LNCaP clone FGC (cell line): ENCODE measurements at regions not wholly inside any gene's neighbourhood (a gene's known extent, or its start where the extent isn't known, plus 50 kb on each side); places are given as distances from the start of the nearest gene placed in this dataset.

Source experiments
- DNase-seq: peaks from one replicate; pipeline ENCODE4 v3.0.0-alpha.2; 2011; ENCODE audit warnings: low read depth
- H3K4me3 ChIP-seq: 2 replicates; pipeline ENCODE4 v1.5.1; 2011; ENCODE audit warnings: mild to moderate bottlenecking, low read depth, low read length, control low read depth
- TF ChIP-seq, protein P1 (sequence below): IDR thresholded peaks from 2 replicates; pipeline ENCODE4 v1.5.1; 2012; ENCODE audit warnings: mild to moderate bottlenecking; ENCODE audit not compliant: control insufficient read depth, insufficient read depth; ENCODE audit errors: extremely low read depth

DNA sequence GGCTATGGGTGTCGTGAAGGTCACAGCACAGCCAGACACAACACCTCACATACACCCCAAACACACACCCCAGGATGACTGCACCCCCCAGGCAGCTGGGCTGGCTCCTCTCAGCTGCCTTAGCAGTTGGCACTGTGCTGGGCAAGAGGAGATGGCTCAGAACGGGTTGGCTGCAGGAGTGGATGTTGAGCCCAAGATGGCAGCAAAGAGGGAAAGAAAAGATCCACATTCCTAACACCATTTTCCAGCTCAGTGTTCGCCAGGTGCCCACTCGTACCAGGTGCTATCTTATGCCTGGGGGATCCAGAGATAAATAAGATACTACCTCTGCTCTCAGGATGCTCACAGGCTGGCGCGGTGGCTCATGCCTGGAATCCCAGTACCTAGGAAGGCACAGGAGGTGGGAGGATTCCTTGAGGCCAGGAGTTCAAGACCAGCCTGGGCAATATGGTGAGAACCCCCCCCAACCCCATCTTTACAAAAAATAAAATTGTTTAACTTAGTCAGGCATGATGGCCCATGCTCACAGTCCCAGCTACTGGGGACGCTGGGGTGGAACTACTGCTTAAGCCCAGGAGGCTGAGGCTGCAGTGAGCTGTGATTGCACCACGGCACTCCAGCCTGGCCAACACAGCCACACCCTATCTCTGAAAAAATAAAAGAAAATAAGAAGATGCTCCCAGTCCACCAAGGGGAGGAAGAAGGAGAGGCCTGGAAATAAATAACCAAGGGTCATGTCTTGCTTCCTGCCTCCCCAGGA is 89.7 kb upstream of the ZNF507 start:
- TF ChIP-seq, protein P1, sequence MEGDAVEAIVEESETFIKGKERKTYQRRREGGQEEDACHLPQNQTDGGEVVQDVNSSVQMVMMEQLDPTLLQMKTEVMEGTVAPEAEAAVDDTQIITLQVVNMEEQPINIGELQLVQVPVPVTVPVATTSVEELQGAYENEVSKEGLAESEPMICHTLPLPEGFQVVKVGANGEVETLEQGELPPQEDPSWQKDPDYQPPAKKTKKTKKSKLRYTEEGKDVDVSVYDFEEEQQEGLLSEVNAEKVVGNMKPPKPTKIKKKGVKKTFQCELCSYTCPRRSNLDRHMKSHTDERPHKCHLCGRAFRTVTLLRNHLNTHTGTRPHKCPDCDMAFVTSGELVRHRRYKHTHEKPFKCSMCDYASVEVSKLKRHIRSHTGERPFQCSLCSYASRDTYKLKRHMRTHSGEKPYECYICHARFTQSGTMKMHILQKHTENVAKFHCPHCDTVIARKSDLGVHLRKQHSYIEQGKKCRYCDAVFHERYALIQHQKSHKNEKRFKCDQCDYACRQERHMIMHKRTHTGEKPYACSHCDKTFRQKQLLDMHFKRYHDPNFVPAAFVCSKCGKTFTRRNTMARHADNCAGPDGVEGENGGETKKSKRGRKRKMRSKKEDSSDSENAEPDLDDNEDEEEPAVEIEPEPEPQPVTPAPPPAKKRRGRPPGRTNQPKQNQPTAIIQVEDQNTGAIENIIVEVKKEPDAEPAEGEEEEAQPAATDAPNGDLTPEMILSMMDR, result no peak
- DNase-seq, result no peak
- no peak overlapping the region for H3K4me3 ChIP-seq

DNA sequence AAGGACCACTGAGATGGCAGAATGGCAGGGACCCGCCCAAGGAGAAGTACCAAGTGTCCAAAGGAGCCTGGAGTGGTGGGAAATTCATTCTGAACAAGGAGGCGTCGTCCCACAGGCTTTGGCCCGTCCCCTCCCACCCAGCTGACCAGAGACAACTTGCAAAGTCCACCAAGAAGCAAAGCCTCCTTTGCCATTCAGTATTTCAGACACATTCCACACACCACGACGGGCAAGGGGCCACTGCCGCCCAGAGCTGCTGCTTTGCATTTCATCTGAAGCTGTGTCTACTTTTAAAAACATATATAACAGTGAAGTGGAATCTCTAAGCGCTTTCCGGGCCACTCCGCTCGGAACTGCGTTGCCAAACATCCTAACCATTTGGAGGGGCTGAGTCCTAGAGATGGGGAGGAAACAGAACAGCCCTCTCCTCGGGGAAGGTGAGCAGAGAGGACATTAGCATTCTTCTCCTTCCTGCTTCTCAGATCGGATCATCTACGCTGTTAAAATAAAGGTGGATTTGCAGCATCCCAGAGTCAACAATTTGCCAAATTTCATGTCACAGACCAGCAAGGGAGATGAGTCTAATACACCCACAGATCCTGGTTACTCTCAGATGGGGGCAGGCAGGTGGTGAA is 89.0 kb upstream of the ZNF507 start:
- H3K4me3 ChIP-seq, result no peak overlapping the region
- TF ChIP-seq, protein P1, result no peak
- DNase-seq, result no peak

DNA sequence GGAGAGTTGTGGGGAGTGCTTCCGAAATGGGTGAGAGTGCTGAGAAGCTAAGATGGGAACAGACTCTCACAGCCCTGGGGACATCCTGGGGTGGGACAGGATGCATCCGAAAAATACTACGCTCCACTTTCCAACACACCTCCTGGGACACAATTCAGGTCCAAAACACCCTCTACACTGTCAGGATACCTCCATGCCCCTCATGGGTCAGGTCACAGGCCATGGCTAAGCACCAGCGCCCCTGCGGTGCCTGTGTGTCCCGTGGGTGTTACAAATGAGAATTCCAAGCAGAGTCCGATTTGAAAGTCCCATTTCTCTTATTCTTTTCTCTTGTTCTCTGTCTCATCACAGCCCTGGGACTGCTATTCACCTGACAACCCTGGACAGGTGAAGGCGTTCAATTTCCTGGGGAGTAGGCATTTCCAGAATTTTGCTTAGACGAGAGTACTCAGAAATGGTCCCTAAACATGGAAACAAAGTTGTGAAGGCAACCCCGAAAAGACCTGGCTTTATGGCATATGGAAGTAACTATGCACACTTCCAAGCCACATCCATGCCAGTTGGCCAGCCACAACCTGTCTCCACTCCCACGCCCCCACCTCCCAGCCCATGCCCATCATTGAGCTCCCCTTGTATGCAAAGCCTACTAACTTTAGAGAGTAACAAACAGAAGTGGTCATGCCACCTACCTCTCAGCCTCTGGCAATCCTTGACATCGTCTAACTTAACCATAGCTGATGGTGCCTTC is 87.9 kb upstream of the ZNF507 start:
- DNase-seq, result no peak
- TF ChIP-seq, protein P1, result no peak
- no peak overlapping the region for H3K4me3 ChIP-seq

DNA sequence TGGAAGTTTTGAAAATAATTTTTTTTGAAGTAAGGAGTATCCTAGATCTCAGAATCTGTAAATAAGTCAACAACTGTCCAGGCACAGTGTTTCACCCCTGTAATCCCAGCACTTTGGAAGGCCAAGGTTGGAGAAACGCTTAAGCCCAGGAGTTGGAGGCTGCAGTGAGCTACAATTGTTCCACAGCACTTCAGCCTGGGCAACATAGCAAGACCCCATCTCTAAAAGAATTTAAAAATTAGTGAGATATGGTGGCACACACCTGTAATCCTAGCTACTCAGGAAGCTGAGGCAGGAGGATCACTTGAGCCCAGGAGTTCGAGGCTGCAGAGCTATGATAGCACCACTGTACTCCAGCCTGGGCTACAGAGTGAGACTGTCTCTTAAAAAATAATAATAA is 87.2 kb upstream of the ZNF507 start:
- TF ChIP-seq, protein P1, result no peak
- DNase-seq, result no peak

DNA sequence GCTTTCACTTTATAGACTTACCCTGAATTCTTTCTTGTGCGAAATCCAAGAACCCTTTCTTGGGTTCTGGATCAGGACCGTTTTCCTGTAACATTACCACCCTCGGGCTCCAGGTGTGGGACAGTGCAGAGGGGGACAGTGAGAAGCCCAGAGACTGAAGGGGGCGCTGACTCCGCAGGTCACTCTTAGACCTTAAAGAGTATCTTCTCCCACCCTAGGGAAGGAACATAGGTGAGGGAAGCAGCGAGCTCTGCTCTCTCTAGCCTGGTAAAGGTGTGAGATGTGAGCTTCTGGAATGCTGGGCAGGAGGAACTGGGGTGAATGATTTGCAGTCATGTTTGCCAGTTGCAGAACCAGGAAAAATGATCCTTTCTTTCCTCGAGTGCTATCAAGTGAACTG is 80.8 kb upstream of the ZNF507 start:
- TF ChIP-seq, protein P1, result no peak
- DNase-seq, result no peak
- no peak overlapping the region for H3K4me3 ChIP-seq

More for the DNA sequence above, 87.2 kb upstream of the ZNF507 start:
- H3K4me3 ChIP-seq, result no peak overlapping the region

DNA sequence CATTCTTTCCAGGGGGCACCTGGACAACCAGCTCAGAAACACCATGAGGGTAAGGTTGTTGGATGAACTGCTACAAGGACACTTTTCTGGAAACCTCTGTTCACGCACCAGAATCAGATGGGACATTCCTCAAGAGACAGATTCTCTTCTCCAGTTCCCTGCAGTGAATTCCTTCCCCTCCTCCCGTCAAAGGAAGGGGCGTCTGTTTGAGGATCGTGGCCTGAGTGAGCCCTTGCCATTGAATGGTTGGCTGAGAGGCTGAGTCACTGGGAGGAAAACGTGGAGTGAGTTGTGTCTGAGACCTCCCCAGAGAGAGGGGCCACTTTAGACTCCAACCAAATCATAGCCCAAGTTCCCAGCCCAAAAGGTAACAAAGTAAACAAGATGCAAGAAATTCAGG is 79.4 kb upstream of the ZNF507 start:
- DNase-seq, result no peak
- TF ChIP-seq, protein P1, result no peak
- H3K4me3 ChIP-seq, result no peak overlapping the region

DNA sequence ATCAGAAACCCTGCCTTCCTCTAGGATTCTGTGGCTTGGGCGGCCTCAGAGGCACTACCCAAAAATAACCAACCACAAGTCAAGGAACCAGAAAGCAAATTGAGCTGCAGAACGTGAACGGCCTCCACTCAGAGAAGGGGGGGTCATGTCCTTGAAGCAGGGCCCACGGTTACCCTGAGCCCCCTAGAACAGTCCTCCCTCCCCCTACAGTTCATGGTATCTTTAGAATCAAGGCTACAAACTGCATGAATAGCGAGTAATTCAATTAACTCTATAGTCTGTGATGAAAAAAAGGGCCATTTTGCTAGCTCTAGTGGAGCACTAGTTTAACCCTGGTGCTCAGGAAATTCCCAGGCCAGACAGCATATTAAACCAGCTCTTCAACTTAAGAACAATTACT is 79.0 kb upstream of the ZNF507 start:
- DNase-seq, result no peak
- TF ChIP-seq, protein P1, result no peak

More for the DNA sequence above, 79.0 kb upstream of the ZNF507 start:
- no peak overlapping the region for H3K4me3 ChIP-seq
